Endothelial cell of umbilical vein (primary cell): ENCODE measurements at regions not wholly inside any gene's neighbourhood (a gene's known extent, or its start where the extent isn't known, plus 50 kb on each side); places are given as distances from the start of the nearest gene placed in this dataset.

Experiments used
- BruUV-seq: library from RNA; stranded (reverse); fragments of 400-500 nt; replicated peaks from 2 replicates; lab custom pipeline; 2021; lab: Mats Ljungman, UMichigan
- CTCF ChIA-PET: fragments of 300-600, 350-600 bp; sonication (Branson Sonifier 250); formaldehyde crosslinking; loops from one replicate; lab custom pipeline; 2021; ENCODE audit warnings: antibody characterized with exemption, inconsistent platforms; lab: Charles Lee
- POLR2A ChIA-PET: fragments of 300-600, 350-600 bp; sonication (Branson Sonifier 250); formaldehyde crosslinking; loops from one replicate; lab custom pipeline; 2021; ENCODE audit warnings: antibody characterized with exemption, inconsistent platforms; lab: Charles Lee
- DNase-seq: peaks from one replicate; pipeline ENCODE4 v3.0.0-alpha.2; 2011; ENCODE audit warnings: low read depth, low spot score
- FAIRE-seq: peaks from 2 replicates; lab custom pipeline; 2011; peaks lifted over from hg19 to GRCh38; lab: Jason Lieb, UNC
- H2AFZ ChIP-seq: 2 replicates; pipeline ENCODE4 v1.6.0; 2012; ENCODE audit warnings: low read depth, low read length, control low read depth, inconsistent platforms
- H3K27ac ChIP-seq: 2 replicates; pipeline ENCODE4 v1.5.1; 2011; ENCODE audit warnings: low read depth, mild to moderate bottlenecking, control low read depth, low read length, moderate library complexity; ENCODE audit not compliant: insufficient read depth
- H3K27me3 ChIP-seq, 2 experiments: 2 replicates each; pipeline versions ENCODE4 v1.6.0 to v1.6.1; 2011; ENCODE audit warnings: low read length in 2 of 2, mixed read lengths in 1 of 2; ENCODE audit not compliant: control insufficient read depth in 2 of 2, insufficient read depth in 2 of 2
- H3K36me3 ChIP-seq, 2 experiments: 2 replicates in 1 of 2; 3 replicates in 1 of 2; pipeline ENCODE4 v1.5.1; 2011; ENCODE audit warnings: low read length in 2 of 2, mild to moderate bottlenecking in 1 of 2, moderate library complexity in 1 of 2; ENCODE audit not compliant: control insufficient read depth in 2 of 2, insufficient read depth in 2 of 2; ENCODE audit errors: extremely low read depth in 1 of 2
- H3K4me1 ChIP-seq: 3 replicates; pipeline ENCODE4 v1.5.1; 2011; ENCODE audit warnings: mild to moderate bottlenecking, low read length; ENCODE audit not compliant: control insufficient read depth, insufficient read depth; ENCODE audit errors: extremely low read depth
- H3K4me2 ChIP-seq: 2 replicates; pipeline ENCODE4 v1.6.1; 2011; ENCODE audit warnings: low read length, control low read depth, mixed read lengths; ENCODE audit not compliant: insufficient read depth
- H3K4me3 ChIP-seq, 3 experiments: fragments of 200-600 bp in 1 of 3; sonication (generic), shearing (Covaris generic) in 1 of 3; replicated peaks in 1 of 3; 2 replicates each; pipeline ENCODE4 v1.5.1; 2011 to 2016; ENCODE audit warnings: control low read depth in 3 of 3, low read length in 3 of 3, mild to moderate bottlenecking in 2 of 3, inconsistent platforms in 1 of 3, low read depth in 1 of 3, moderate library complexity in 1 of 3; ENCODE audit not compliant: insufficient read depth in 1 of 3
- H3K79me2 ChIP-seq: 2 replicates; pipeline ENCODE4 v1.6.0; 2012; ENCODE audit warnings: low read length, inconsistent platforms; ENCODE audit not compliant: control insufficient read depth, insufficient read depth
- H3K9ac ChIP-seq: replicated peaks from 2 replicates; pipeline ENCODE3; 2011; ENCODE audit warnings: low read length, control low read depth; ENCODE audit not compliant: insufficient read depth; ENCODE audit errors: extremely low read depth
- H3K9me1 ChIP-seq: replicated peaks from 3 replicates; pipeline ENCODE4 v1.6.0; 2011; ENCODE audit warnings: mild to moderate bottlenecking, low read length; ENCODE audit not compliant: control insufficient read depth, insufficient read depth; ENCODE audit errors: extremely low read depth
- H3K9me3 ChIP-seq: replicated peaks from 2 replicates; pipeline ENCODE4 v1.5.1; 2012; ENCODE audit warnings: low read length, inconsistent platforms; ENCODE audit not compliant: control insufficient read depth, insufficient read depth
- H4K20me1 ChIP-seq: replicated peaks from 2 replicates; pipeline ENCODE3; 2011; ENCODE audit warnings: mild to moderate bottlenecking, low read length; ENCODE audit not compliant: control insufficient read depth, insufficient read depth; ENCODE audit errors: extremely low read depth
- CTCF ChIP-seq, 2 donors: IDR thresholded peaks; 1 replicate in 1 of 2; 2 replicates in 1 of 2; pipeline ENCODE4 v1.5.1; 2011; ENCODE audit warnings: low read length in 2 of 2, mild to moderate bottlenecking in 2 of 2, moderate library complexity in 2 of 2, control low read depth in 1 of 2, inconsistent platforms in 1 of 2, low read depth in 1 of 2; ENCODE audit not compliant: insufficient read depth in 1 of 2; ENCODE audit errors: extremely low read depth in 1 of 2
- EZH2 ChIP-seq: IDR thresholded peaks from 2 replicates; pipeline ENCODE4 v1.6.1; 2012; ENCODE audit warnings: borderline replicate concordance, low read depth, mild to moderate bottlenecking, moderate library complexity, low read length, inconsistent platforms; ENCODE audit not compliant: severe bottlenecking
- FOS ChIP-seq: IDR thresholded peaks from 2 replicates; pipeline ENCODE4 v1.6.1; 2011; ENCODE audit warnings: mild to moderate bottlenecking, low read length, moderate library complexity, borderline replicate concordance; ENCODE audit not compliant: insufficient read depth
- GATA2 ChIP-seq: IDR thresholded peaks from 2 replicates; pipeline ENCODE4 v1.7.0; 2011; ENCODE audit warnings: low read depth, mild to moderate bottlenecking, moderate library complexity, mixed read lengths, low read length; ENCODE audit not compliant: insufficient read length, insufficient read depth
- JUN ChIP-seq: IDR thresholded peaks from 2 replicates; pipeline ENCODE4 v1.6.1; 2011; ENCODE audit warnings: borderline replicate concordance, low read depth; ENCODE audit not compliant: insufficient read length, insufficient read depth
- MAX ChIP-seq: IDR thresholded peaks from 2 replicates; pipeline ENCODE4 v1.6.1; 2011; ENCODE audit not compliant: insufficient read depth, insufficient read length
- MYC ChIP-seq: IDR thresholded peaks from one replicate; pipeline ENCODE4 v1.6.1; 2011; ENCODE audit warnings: mild to moderate bottlenecking, low read depth, low read length
- POLR2A ChIP-seq: IDR thresholded peaks from 2 replicates; pipeline ENCODE4 v1.6.1; 2012; ENCODE audit warnings: low read depth, mild to moderate bottlenecking, control low read depth, low read length
- POLR2AphosphoS5 ChIP-seq: IDR thresholded peaks from 2 replicates; pipeline ENCODE4 v1.6.1; 2012; ENCODE audit warnings: low read depth, mild to moderate bottlenecking, control low read depth, low read length, moderate library complexity; ENCODE audit not compliant: insufficient read depth
- dilution Hi-C: fragments of 300-500 bp; cut with MboI; formaldehyde crosslinking; loops from one replicate; pipeline ENCODE4 v1.15.0; 2019; ENCODE audit warnings: low sequenced_read_pairs; ENCODE audit not compliant: extremely low pct_ligation_motif_present
- intact Hi-C: fragments of 100-400 bp; cut with micrococcal nuclease; formaldehyde crosslinking; loops from one replicate; pipeline ENCODE4 v1.10.0; 2022

GRCh38 chr18:2337552-2338141, 233.7 kb downstream of the METTL4 start:
- no peaks in the 10 kb centered on the region for H3K36me3 ChIP-seq
- ChIA-PET CTCF (interaction anchor here (7.5 kb wide), 1 partner anchor 204 kb away, joined by 59 read pairs; no protein-coding TSS in a partner anchor), POLR2A (no interaction called here)
- no peak overlapping the region for H3K4me2 ChIP-seq
- no peak overlapping the region for H3K9ac ChIP-seq
- intact Hi-C loops (loop anchor here (1.0 to 2.0 kb wide), 2 partner anchors 205 to 1473 kb away; no protein-coding TSS in a partner anchor), dilution Hi-C loops (no loop called here)
- no peaks in the 10 kb centered on the region for H3K9me3 ChIP-seq
- H3K27me3 ChIP-seq, result peaks cover 2 to 4% of the 10 kb centered on the region in 2 experiments
- H3K4me3 ChIP-seq, result no peak overlapping the region
- H2AFZ ChIP-seq, result no peak overlapping the region
- H3K27ac ChIP-seq, result no peak overlapping the region
- BruUV-seq, result no TSS peak
- H3K79me2 ChIP-seq, result no peaks in the 10 kb centered on the region
- no peaks in the 10 kb centered on the region for H3K9me1 ChIP-seq
- TF ChIP-seq JUN (no peak), CTCF (IDR thresholded peaks at IDR 0.05; ENCODE audit: extremely low read depth in 1 of 2, insufficient read depth in 1 of 2, low read depth in 1 of 2, low read length in 2 of 2) (peak; percentile 46 to 57)
- no peaks in the 10 kb centered on the region for H4K20me1 ChIP-seq
- FAIRE-seq (peak; percentile 90), DNase-seq (peak; percentile 27)
- H3K4me1 ChIP-seq, result no peaks in the 10 kb centered on the region

- no peaks in the 10 kb centered on the region for H3K9me1 ChIP-seq
- ChIA-PET POLR2A (no interaction called here), CTCF (interaction anchor here (7.5 kb wide), 1 partner anchor 203 kb away, joined by 59 read pairs; no protein-coding TSS in a partner anchor)
- no peak for DNase-seq
- H3K4me2 ChIP-seq, result no peak overlapping the region
- dilution Hi-C loops (no loop called here), intact Hi-C loops (no loop called here)
- H3K27me3 ChIP-seq, result peaks cover 0 to 4% of the 10 kb centered on the region in 2 experiments
- H2AFZ ChIP-seq, result no peak overlapping the region
- H3K9ac ChIP-seq, result no peak overlapping the region
- H3K4me1 ChIP-seq, result no peaks in the 10 kb centered on the region
- BruUV-seq, result no TSS peak
- no peaks in the 10 kb centered on the region for H4K20me1 ChIP-seq
- no peak overlapping the region for H3K4me3 ChIP-seq
- no peaks in the 10 kb centered on the region for H3K79me2 ChIP-seq
- no peak for FAIRE-seq
- TF ChIP-seq CTCF (IDR thresholded peaks at IDR 0.05; ENCODE audit: extremely low read depth in 1 of 2, insufficient read depth in 1 of 2, low read depth in 1 of 2, low read length in 2 of 2) (no peak), MYC (no peak), MAX (no peak), POLR2A (no peak), FOS (no peak), GATA2 (no peak), POLR2AphosphoS5 (no peak), JUN (no peak), EZH2 (no peak)
- H3K9me3 ChIP-seq, result no peaks in the 10 kb centered on the region
- no peak overlapping the region for H3K27ac ChIP-seq
- H3K36me3 ChIP-seq, result no peaks in the 10 kb centered on the region
Measured at GRCh38 chr18:2338601-2339000, 232.7 kb downstream of the METTL4 start.
